GM12878 (cell line): ENCODE measurements at regions not wholly inside any gene's neighbourhood (a gene's known extent, or its start where the extent isn't known, plus 50 kb on each side); places are given as distances from the start of the nearest gene placed in this dataset.

Source experiments
- ATAC-seq: fragments of 200-7000 bp; cut with Tn5 transposase; 3 replicates; pipeline ENCODE4 v1.9.1; 2020; ENCODE audit warnings: mild to moderate bottlenecking, moderate library complexity
- BruUV-seq: library from RNA; stranded (reverse); fragments of 400-500 nt; replicated peaks from 2 replicates; lab custom pipeline; 2021; lab: Mats Ljungman, UMichigan
- CTCF ChIA-PET: fragments of 300-600 bp; sonication (Branson Sonifier 250); formaldehyde crosslinking; extraction: SDS; loops from one replicate; lab custom pipeline; 2021; ENCODE audit warnings: inconsistent platforms; lab: Yijun Ruan, JAX
- POLR2A ChIA-PET: fragments of 350-600 bp; formaldehyde crosslinking; extraction: SDS; loops from one replicate; lab custom pipeline; 2021; ENCODE audit warnings: inconsistent platforms; lab: Charles Lee
- RAD21 ChIA-PET: fragments of 300-600 bp; sonication (Branson Sonifier 250); formaldehyde crosslinking; loops from one replicate; lab custom pipeline; 2023; ENCODE audit warnings: antibody characterized with exemption; ENCODE audit not compliant: unreplicated experiment; lab: Charles Lee
- SMC1A ChIA-PET: fragments of 300-600 bp; sonication (Branson Sonifier 250); formaldehyde crosslinking; loops from one replicate; lab custom pipeline; 2023; ENCODE audit not compliant: unreplicated experiment, uncharacterized antibody; lab: Charles Lee
- DNase-seq: peaks from one replicate; pipeline ENCODE4 v3.0.0-alpha.2; 2011; ENCODE audit warnings: low read depth, low spot score
- FAIRE-seq: peaks from 3 replicates; lab custom pipeline; 2011; peaks lifted over from hg19 to GRCh38; lab: Jason Lieb, UNC
- H2AFZ ChIP-seq: 2 replicates; pipeline ENCODE4 v1.6.0; 2011; ENCODE audit warnings: low read depth, low read length, control low read depth; ENCODE audit not compliant: control insufficient read depth
- H3K27ac ChIP-seq: 2 replicates; pipeline ENCODE4 v1.5.1; 2011; ENCODE audit warnings: control low read depth; ENCODE audit not compliant: control insufficient read depth, insufficient read depth
- H3K27me3 ChIP-seq, 2 experiments: replicated peaks in 1 of 2; 2 replicates each; pipeline versions ENCODE4 v1.6.0 to v1.6.1; 2011; ENCODE audit warnings: low read length in 1 of 2; ENCODE audit not compliant: control insufficient read depth in 2 of 2, insufficient read depth in 2 of 2
- H3K36me3 ChIP-seq, 2 experiments: 2 replicates each; pipeline ENCODE4 v1.5.1; 2011; ENCODE audit warnings: low read length in 1 of 2; ENCODE audit not compliant: control insufficient read depth in 2 of 2, insufficient read depth in 2 of 2
- H3K4me1 ChIP-seq: 2 replicates; pipeline ENCODE4 v1.6.1; 2011; ENCODE audit warnings: mild to moderate bottlenecking, low read length, moderate library complexity, mixed read lengths; ENCODE audit not compliant: control insufficient read depth, insufficient read depth
- H3K4me2 ChIP-seq: 2 replicates; pipeline ENCODE4 v1.6.0; 2011; ENCODE audit warnings: control low read depth; ENCODE audit not compliant: control insufficient read depth, insufficient read depth
- H3K4me3 ChIP-seq: fragments of 200-600 bp; sonication (generic); 2 replicates; pipeline ENCODE4 v1.5.1; 2016
- H3K79me2 ChIP-seq: 2 replicates; pipeline ENCODE4 v1.6.0; 2011; ENCODE audit warnings: low read length; ENCODE audit not compliant: control insufficient read depth, insufficient read depth
- H3K9ac ChIP-seq: 2 replicates; pipeline ENCODE4 v1.8.0; 2011; ENCODE audit warnings: low read length, control low read depth, mixed read lengths; ENCODE audit not compliant: control insufficient read depth, insufficient read depth
- H3K9me3 ChIP-seq: replicated peaks from 3 replicates; pipeline ENCODE4 v1.5.1; 2011; ENCODE audit warnings: mild to moderate bottlenecking, low read length; ENCODE audit not compliant: control insufficient read depth, insufficient read depth
- H4K20me1 ChIP-seq: 2 replicates; pipeline ENCODE4 v1.6.0; 2011; ENCODE audit not compliant: control insufficient read depth, insufficient read depth
- ATF7 ChIP-seq: fragments of 450-650 bp; IDR thresholded peaks from 2 replicates; pipeline ENCODE4 v1.6.1; 2016; ENCODE audit warnings: low read depth, mild to moderate bottlenecking
- BCLAF1 ChIP-seq: fragments of 450-650 bp; IDR thresholded peaks from 2 replicates; pipeline ENCODE4 v1.6.1; 2017; ENCODE audit warnings: antibody characterized with exemption, mild to moderate bottlenecking, moderate library complexity
- CBFB ChIP-seq: IDR thresholded peaks from 2 replicates; pipeline ENCODE4 v1.6.1; 2016; ENCODE audit warnings: antibody characterized with exemption, low read depth
- CBX5 ChIP-seq: sonication (generic); IDR thresholded peaks from 2 replicates; pipeline ENCODE4 v1.6.1; 2016; ENCODE audit warnings: low read depth, moderate library complexity, mild to moderate bottlenecking, inconsistent platforms
- DPF2 ChIP-seq: fragments of 450-650 bp; IDR thresholded peaks from 2 replicates; pipeline ENCODE4 v1.6.1; 2017; ENCODE audit warnings: mild to moderate bottlenecking
- EP300 ChIP-seq, 2 experiments: fragments of 150-350 bp in 1 of 2; IDR thresholded peaks; 2 replicates each; pipeline ENCODE4 v1.6.1; 2011 to 2012; ENCODE audit warnings: low read depth in 2 of 2, low read length in 2 of 2, borderline replicate concordance in 1 of 2, improper control_type of control experiment in 1 of 2, inconsistent platforms in 1 of 2; ENCODE audit not compliant: control insufficient read depth in 1 of 2
- GABPA ChIP-seq: IDR thresholded peaks from 2 replicates; pipeline ENCODE4 v1.6.1; 2014; ENCODE audit warnings: antibody characterized with exemption, low read depth, mild to moderate bottlenecking, inconsistent platforms
- HDAC2 ChIP-seq: fragments of 200-600 bp; sonication (generic); IDR thresholded peaks from 2 replicates; pipeline ENCODE4 v1.6.1; 2017
- IRF3 ChIP-seq: fragments of 450-650 bp; IDR thresholded peaks from 2 replicates; pipeline ENCODE4 v1.6.1; 2014; ENCODE audit warnings: mild to moderate bottlenecking
- MTA3 ChIP-seq: IDR thresholded peaks from 2 replicates; pipeline ENCODE4 v1.6.1; 2012; ENCODE audit warnings: low read length, inconsistent platforms, borderline replicate concordance
- NFYA ChIP-seq: IDR thresholded peaks from 2 replicates; pipeline ENCODE4 v1.6.1; 2011; ENCODE audit warnings: low read depth, mild to moderate bottlenecking, low read length, improper control_type of control experiment, borderline replicate concordance
- PRDM15 ChIP-seq: fragments of 450-650 bp; formaldehyde crosslinking; IDR thresholded peaks from 2 replicates; pipeline ENCODE4 v1.4.0; 2020; ENCODE audit warnings: mild to moderate bottlenecking, moderate library complexity
- RB1 ChIP-seq: fragments of 450-650 bp; formaldehyde crosslinking; IDR thresholded peaks from 2 replicates; pipeline ENCODE4 v1.6.1; 2017; ENCODE audit warnings: mild to moderate bottlenecking, borderline replicate concordance
- RCOR1 ChIP-seq: conservative IDR thresholded peaks from 2 replicates; pipeline ENCODE4 v1.6.1; 2012; ENCODE audit warnings: low read depth, low read length, improper control_type of control experiment
- SMAD5 ChIP-seq: IDR thresholded peaks from 2 replicates; pipeline ENCODE4 v1.6.1; 2016; ENCODE audit warnings: antibody characterized with exemption, low read depth
- ZBED1 ChIP-seq: IDR thresholded peaks from 2 replicates; pipeline ENCODE4 v1.6.1; 2016; ENCODE audit warnings: borderline replicate concordance
- ZNF384 ChIP-seq: IDR thresholded peaks from 2 replicates; pipeline ENCODE4 v1.6.1; 2012; ENCODE audit warnings: low read depth, mild to moderate bottlenecking, low read length, improper control_type of control experiment, borderline replicate concordance
- WGBS: methylation state at CpG from one replicate; pipeline ENCODE4 v1.1.6; 2016; ENCODE audit warnings: low lambda C conversion rate; ENCODE audit not compliant: insufficient replicate concordance, insufficient coverage; ENCODE audit errors: missing lambda C conversion rate; 5-methylcytosine and 5-hydroxymethylcytosine counted together
- in situ Hi-C: fragments of 300-500 bp; cut with MboI; formaldehyde crosslinking; loops from 9 replicates; pipeline ENCODE4 v1.14.3; 2018; ENCODE audit warnings: mixed read lengths
- intact Hi-C: fragments of 100-400 bp; cut with micrococcal nuclease; formaldehyde crosslinking; loops from one replicate; pipeline ENCODE4 v1.14.2; 2022; ENCODE audit not compliant: unreplicated experiment

- TF ChIP-seq ATF7, result no peak
- no peak for TF ChIP-seq ZNF384
- no peak for TF ChIP-seq HDAC2
- TF ChIP-seq DPF2, result no peak
- TF ChIP-seq EP300 (IDR thresholded peaks at IDR 0.05; ENCODE audit: borderline replicate concordance in 1 of 2, control insufficient read depth in 1 of 2, low read depth in 2 of 2, low read length in 2 of 2), result no peak
- TF ChIP-seq CBFB, result no peak
- TF ChIP-seq PRDM15 (CRISPR knock-in tag), result no peak
- TF ChIP-seq RCOR1, result no peak
- no peak for TF ChIP-seq ZBED1
- TF ChIP-seq MTA3, result no peak
- TF ChIP-seq GABPA, result no peak
- TF ChIP-seq NFYA, result no peak
- no peak for TF ChIP-seq IRF3
- TF ChIP-seq RB1, result no peak
- TF ChIP-seq SMAD5, result no peak
- TF ChIP-seq BCLAF1, result no peak
- no peak for TF ChIP-seq CBX5
- TF ChIP-seq, all 136 proteins: peak for 0
- no peak overlapping the region for H2AFZ ChIP-seq
- H3K27ac ChIP-seq, result no peak overlapping the region
- no peak overlapping the region for H3K4me2 ChIP-seq
- SMC1A ChIA-PET, result no interaction called here
- DNase-seq (no peak), FAIRE-seq (no peak), ATAC-seq (no peak)
- H3K9ac ChIP-seq, result no peak overlapping the region
- H3K4me1 ChIP-seq, result no peaks in the 10 kb centered on the region
- POLR2A ChIA-PET, result no interaction called here
- CTCF ChIA-PET, result no interaction called here
- H3K27me3 ChIP-seq, result no peaks in the 10 kb centered on the region
- intact Hi-C loops (no loop called here), in situ Hi-C loops (no loop called here)
- RAD21 ChIA-PET, result no interaction called here
- WGBS, result 0% methylated on average over 1 of the region's 1 CpG
- no peaks in the 10 kb centered on the region for H3K36me3 ChIP-seq
- no peaks in the 10 kb centered on the region for H4K20me1 ChIP-seq
- H3K4me3 ChIP-seq, result no peak overlapping the region
- no peaks in the 10 kb centered on the region for H3K9me3 ChIP-seq
- BruUV-seq, result no TSS peak
- no peaks in the 10 kb centered on the region for H3K79me2 ChIP-seq
These were observed 496.4 kb downstream of the LMO7 start for GRCh38 chr13:76132532-76132931.
